HG02970 (cell line): ENCODE measurements at regions not wholly inside any gene's neighbourhood (a gene's known extent, or its start where the extent isn't known, plus 50 kb on each side); places are given as distances from the start of the nearest gene placed in this dataset.
"Not testable (repeated sequence)": the region's sequence is repeated elsewhere in the genome, so short reads cannot be mapped to it uniquely, and the experiment has no call there.

ENCODE experiments used
- ATAC-seq: cut with Tn5 transposase; IDR thresholded peaks from one replicate; pipeline ENCODE4 v1.9.1; 2021; ENCODE audit warnings: mild to moderate bottlenecking, moderate library complexity, moderate number of reproducible peaks; ENCODE audit not compliant: unreplicated experiment, low FRiP score

DNA sequence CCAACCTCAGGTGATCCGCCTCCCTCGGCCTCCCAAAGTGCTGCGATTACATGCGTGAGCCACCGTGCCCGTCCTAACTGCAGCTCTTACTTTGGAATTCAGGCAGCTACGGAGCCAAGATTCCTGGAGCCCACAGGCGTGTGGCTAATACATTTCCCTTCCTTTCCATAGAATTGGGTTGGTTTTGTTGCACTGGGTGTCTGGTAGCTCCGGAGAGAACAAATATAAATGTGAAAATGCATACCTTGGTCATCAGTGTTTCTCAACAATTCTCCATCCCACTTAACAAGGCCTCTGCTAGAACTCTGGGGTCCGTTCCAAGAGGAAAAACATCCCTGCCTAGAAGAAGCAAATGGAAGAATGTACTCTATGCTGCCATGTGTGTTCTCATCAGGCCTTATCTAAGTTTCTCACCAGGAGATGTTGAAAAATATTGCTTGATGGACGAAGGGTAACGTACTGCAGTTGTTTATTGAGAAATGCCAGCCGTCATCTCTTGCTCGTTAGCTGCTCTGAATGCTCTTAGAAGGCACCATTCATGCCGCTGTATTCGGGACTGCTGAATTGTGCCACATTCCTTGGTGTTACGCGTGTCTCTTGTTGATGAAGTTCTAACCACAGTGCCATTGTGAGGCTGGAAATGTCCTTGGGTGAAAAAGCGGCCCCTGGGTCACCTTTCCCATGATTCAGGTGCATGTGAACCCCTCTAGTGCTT lies 50.5 kb upstream of the CD99 start:
- ATAC-seq: no peak

DNA sequence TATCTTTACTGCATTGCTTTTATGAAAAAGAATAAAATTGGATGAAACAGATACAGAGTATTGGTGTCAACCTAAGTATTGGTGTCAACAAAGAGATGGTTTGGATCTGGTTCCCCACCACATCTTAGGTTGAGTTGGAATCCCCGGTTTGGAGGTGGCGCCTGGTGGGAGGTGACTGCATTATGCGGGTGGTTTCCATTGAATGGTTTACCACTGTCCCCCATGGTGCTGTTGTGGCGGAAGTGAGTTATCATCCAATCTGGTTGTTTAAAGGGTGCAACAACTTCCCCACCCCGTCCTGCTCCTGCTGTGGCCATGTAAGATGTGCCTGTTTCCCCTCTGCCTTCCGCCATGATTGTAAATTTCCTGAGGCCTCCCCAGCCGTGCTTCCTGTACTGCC lies 52.8 kb upstream of the CD99 start:
- ATAC-seq: no peak

GRCh38 chrX:2635342-2635741 lies 55.8 kb upstream of the CD99 start:
- no peak for ATAC-seq

- no peak for ATAC-seq
Observed at GRCh38 chrX:2632533-2633504, 58.3 kb upstream of the CD99 start.

GRCh38 chrX:2631743-2632532 lies 59.2 kb upstream of the CD99 start:
- ATAC-seq: no peak

DNA sequence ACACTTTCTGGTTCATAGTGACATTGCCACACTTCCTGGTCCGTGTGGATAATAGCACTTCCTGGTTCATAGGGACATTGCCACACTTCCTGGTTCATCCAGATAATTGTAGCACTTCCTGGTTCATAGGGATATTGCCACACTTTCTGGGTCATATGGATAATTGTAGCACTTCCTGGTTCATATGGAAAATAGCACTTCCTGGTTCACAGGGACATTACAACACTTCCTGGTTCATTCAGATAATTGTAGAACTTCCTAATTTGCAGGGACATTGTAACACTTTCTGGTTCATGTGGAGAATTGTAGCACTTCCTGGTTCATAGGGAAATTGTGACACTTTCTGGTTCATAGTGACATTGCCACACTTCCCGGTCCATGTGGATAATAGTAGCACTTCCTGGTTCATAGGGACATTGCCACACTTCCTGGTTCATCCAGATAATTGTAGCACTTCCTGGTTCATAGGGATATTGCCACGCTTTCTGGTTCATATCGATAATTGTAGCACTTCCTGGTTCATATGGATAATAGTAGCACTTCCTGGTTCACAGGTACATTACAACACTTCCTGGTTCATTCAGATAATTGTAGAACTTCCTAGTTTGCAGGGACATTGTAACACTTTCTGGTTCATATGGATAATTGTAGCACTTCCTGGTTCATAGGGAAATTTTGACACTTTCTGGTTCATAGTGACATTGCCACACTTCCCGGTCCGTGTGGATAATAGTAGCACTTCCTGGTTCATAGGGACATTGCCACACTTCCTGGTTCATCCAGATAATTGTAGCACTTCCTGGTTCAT lies 60.0 kb upstream of the CD99 start:
- ATAC-seq: not testable (repeated sequence)

DNA sequence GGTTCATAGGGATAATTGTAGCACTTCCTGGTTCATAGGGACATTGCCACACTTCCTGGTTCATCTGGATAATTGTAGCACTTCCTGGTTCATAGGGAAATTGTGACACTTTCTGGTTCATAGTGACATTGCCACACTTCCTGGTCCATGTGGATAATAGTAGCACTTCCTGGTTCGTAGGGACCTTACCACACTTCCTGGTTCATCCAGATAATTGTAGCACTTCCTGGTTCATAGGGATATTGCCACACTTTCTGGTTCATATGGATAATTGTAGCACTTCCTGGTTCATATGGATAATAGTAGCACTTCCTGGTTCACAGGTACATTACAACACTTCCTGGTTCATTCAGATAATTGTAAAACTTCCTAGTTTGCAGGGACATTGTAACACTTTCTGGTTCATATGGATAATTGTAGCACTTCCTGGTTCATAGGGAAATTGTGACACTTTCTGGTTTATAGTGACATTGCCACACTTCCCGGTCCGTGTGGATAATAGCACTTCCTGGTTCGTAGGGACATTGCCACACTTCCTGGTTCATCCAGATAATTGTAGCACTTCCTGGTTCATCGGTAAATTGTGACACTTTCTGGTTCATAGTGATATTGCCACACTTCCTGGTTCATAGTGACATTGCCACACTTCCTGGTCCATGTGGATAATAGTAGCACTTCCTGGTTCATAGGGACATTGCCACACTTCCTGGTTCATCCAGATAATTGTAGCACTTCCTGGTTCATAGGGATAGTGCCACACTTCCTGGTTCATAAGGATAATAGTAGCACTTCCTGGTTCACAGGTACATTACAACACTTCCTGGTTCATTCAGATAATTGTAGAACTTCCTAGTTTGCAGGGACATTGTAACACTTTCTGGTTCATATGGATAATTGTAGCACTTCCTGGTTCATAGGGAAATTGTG lies 60.8 kb upstream of the CD99 start:
- ATAC-seq: not testable (repeated sequence)

GRCh38 chrX:2629316-2630007 lies 61.6 kb upstream of the CD99 start:
- no peak for ATAC-seq

GRCh38 chrX:2628751-2629315 lies 62.3 kb upstream of the CD99 start:
- ATAC-seq: no peak

DNA sequence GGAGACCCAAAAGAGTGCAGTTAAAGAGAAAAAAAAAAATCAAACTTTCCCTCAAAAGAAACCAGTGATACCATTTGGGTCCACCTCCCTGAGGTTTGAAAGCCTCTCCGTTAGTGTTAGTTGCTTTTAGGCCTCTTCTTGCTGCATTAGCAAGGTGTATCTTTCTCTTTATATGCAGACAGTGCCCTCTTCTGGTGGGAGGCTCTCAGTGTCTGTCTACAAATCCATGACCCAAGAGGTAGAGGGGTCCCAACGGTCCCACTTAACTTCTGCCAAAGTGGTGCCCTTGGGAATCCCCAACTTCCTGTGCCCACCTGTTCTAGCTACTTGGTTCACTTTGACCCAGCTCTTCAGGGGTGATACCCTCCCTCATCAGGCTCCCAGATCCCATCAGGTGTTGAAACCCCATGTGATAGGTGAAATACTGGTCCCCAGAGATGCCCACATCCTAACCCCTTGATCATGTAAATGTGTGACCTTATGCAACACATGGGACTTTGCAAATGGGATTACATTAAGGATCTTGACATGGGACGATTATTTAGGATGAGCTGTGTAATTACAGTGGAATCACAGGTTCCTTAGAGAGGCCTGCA lies 63.7 kb upstream of the CD99 start:
- ATAC-seq: no peak

- ATAC-seq: no peak
Observed at GRCh38 chrX:2626750-2627149, 64.3 kb upstream of the CD99 start.

DNA sequence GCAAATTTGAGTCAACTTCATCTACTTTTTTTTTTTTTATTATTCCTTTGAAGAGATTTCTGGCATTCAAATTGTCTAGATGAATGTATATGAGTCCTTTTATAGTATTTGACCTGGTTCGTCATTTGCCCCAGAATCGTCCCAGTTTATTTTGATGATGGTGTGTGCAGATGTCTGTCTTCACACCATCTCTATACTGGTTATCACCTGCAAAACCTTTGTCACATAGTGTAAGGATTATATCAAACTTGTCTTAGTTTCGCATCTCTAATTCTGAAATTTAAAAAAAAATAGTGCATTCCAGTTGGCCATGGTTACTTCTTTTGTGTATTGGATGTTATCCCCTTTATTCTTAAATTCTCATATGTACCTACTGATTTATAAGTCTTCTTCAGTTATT lies 70.5 kb upstream of the CD99 start:
- no peak for ATAC-seq

DNA sequence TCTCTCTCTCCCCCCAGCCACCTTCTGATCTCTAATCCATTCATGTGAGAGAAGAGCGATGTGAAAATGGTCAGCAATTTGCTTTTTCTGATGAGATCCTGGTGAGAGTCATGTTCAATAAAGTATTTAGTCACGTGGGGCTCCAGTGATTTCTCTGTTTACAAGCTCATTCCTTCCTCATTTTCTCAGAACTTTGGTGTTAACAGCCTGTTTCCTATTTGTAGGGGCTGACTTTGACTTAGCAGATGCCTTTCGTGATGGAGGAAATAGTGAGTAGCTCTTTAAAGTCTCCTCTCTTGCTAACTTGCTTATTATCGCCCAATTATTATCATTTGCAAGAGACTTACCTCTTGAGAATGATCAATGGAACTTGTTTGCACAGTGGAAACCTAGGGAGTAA lies 72.6 kb upstream of the CD99 start:
- no peak for ATAC-seq

GRCh38 chrX:2614911-2615310 lies 76.2 kb upstream of the CD99 start:
- no peak for ATAC-seq

DNA sequence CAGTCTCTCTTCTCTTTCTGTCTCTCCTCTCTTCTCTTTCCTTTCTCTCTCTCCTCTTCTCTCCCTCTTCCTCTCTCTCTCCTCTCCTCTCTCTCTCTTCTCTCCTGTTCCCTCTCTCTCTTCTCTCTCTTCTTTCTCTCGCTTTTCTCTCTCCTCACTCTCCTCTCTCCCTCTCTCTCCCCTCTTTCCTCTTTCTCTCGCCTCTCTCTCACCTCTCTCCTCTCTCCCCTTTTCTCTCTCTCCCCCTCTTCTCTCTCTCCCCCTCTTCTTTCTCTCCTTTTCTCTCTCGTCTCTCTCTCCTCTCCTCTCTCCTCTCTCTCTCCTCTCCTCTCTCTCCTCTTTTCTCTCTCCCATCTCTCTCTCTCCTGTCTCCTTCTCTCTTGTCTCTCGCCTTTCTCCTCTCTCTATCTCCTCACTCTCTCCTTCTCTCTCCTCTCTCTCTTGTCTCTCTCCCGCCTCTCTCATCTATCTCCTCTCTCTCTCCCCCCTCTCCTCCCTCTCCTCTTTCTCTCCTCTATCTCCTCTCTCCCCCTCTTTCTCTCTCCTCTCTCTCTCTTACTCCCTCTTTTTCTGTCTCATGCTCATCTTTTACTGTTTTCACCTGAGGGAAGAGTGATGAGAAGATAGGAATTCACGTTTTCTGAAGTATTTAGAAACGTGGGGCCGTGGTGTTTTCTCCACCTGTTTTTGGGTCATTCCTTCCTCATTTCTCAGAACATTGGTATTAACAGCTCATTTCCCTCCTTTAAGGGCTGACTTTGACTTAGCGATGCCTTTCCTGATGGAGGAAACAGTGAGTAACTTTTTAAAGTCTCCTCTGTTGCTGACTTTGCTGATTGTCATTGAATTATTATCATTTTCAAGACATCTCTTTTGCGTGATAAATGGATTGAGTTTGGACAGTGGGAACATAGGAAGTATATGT lies 80.6 kb upstream of the CD99 start:
- ATAC-seq: no peak

GRCh38 chrX:2609431-2610238 lies 81.5 kb upstream of the CD99 start:
- no peak for ATAC-seq
